B cell (primary cell): ENCODE measurements at regions not wholly inside any gene's neighbourhood (a gene's known extent, or its start where the extent isn't known, plus 50 kb on each side); places are given as distances from the start of the nearest gene placed in this dataset.

Experiments
- ATAC-seq: fragments of 200-7000 bp; cut with Tn5 transposase; one replicate; pipeline ENCODE4 v1.10.0; 2021; ENCODE audit warnings: low read depth, mild to moderate bottlenecking, moderate number of reproducible peaks, moderate library complexity
- CTCF ChIA-PET: fragments of 350-600 bp; sonication (Branson Sonifier 250); formaldehyde crosslinking; loops from one replicate; lab custom pipeline; 2021; ENCODE audit warnings: antibody characterized with exemption, inconsistent platforms; lab: Charles Lee
- POLR2A ChIA-PET: fragments of 350-600 bp; sonication (Branson Sonifier 250); formaldehyde crosslinking; loops from one replicate; lab custom pipeline; 2021; ENCODE audit warnings: antibody characterized with exemption; lab: Charles Lee
- DNase-seq: peaks from one replicate; pipeline ENCODE4 v3.0.0; 2013
- H2AFZ ChIP-seq: 2 replicates; pipeline ENCODE4 v1.6.1; 2012; ENCODE audit warnings: mild to moderate bottlenecking, low read depth, low read length; ENCODE audit not compliant: insufficient read depth, poor library complexity, severe bottlenecking
- H3K27ac ChIP-seq, 2 donors: 1 replicate in 1 of 2; 2 replicates in 1 of 2; pipeline ENCODE4 v1.5.1; 2012 to 2013; ENCODE audit warnings: low read length in 2 of 2, mild to moderate bottlenecking in 2 of 2, moderate library complexity in 1 of 2
- H3K27me3 ChIP-seq, 4 experiments: fragments of 200-600 bp in 1 of 4; sonication (generic) in 1 of 4; replicated peaks in 1 of 4; 1 replicate in 2 of 4; 2 replicates in 2 of 4; pipeline versions ENCODE4 v1.6.1 to v1.7.0; 2013 to 2016; ENCODE audit warnings: low read length in 3 of 4, mild to moderate bottlenecking in 2 of 4, mixed read lengths in 1 of 4, moderate library complexity in 1 of 4; ENCODE audit not compliant: insufficient read depth in 4 of 4, control insufficient read depth in 3 of 4; ENCODE audit errors: control extremely low read depth in 1 of 4
- H3K36me3 ChIP-seq, 2 experiments: replicated peaks in 1 of 2; 1 replicate in 1 of 2; 2 replicates in 1 of 2; pipeline versions ENCODE4 v1.6.1 to v1.7.1; 2013; ENCODE audit warnings: low read length in 1 of 2; ENCODE audit not compliant: insufficient read depth in 2 of 2, control insufficient read depth in 1 of 2; ENCODE audit errors: control extremely low read depth in 1 of 2, extremely low read depth in 1 of 2
- H3K4me1 ChIP-seq, 2 donors: fragments of 200-600 bp in 1 of 2; sonication (generic) in 1 of 2; 1 replicate in 1 of 2; 2 replicates in 1 of 2; pipeline versions ENCODE4 v1.5.1 to v1.6.1; 2013 to 2017; ENCODE audit warnings: low read length in 2 of 2; ENCODE audit not compliant: control insufficient read depth in 2 of 2, insufficient read depth in 2 of 2
- H3K4me2 ChIP-seq: replicated peaks from 2 replicates; pipeline ENCODE3; 2012; ENCODE audit warnings: mild to moderate bottlenecking, low read depth, low read length; ENCODE audit not compliant: poor library complexity, severe bottlenecking
- H3K4me3 ChIP-seq, 5 experiments: fragments of 200-600 bp in 1 of 5; sonication (generic) in 1 of 5; 1 replicate in 3 of 5; 2 replicates in 2 of 5; pipeline versions ENCODE4 v1.5.1 to v1.7.0; 2011 to 2016; ENCODE audit warnings: low read length in 4 of 5, mild to moderate bottlenecking in 4 of 5, low read depth in 2 of 5, control low read depth in 1 of 5, moderate library complexity in 1 of 5; ENCODE audit not compliant: insufficient read depth in 1 of 5; ENCODE audit errors: control extremely low read depth in 1 of 5, extremely low read depth in 1 of 5
- H3K79me2 ChIP-seq: fragments of 200-600 bp; sonication (generic); one replicate; pipeline ENCODE4 v1.6.0; 2016; ENCODE audit warnings: low read length; ENCODE audit not compliant: control insufficient read depth, insufficient read depth
- H3K9ac ChIP-seq: fragments of 200-600 bp; sonication (generic); 2 replicates; pipeline ENCODE4 v1.6.1; 2017; ENCODE audit warnings: mild to moderate bottlenecking, low read length, moderate library complexity
- H3K9me3 ChIP-seq, 3 donors: one replicate each; pipeline versions ENCODE4 v1.6.1 to v1.7.1; 2013; ENCODE audit warnings: low read length in 2 of 3; ENCODE audit not compliant: control insufficient read depth in 2 of 3, insufficient read depth in 1 of 3; ENCODE audit errors: control extremely low read depth in 1 of 3
- H4K20me1 ChIP-seq: 2 replicates; pipeline ENCODE4 v1.6.0; 2012; ENCODE audit warnings: mild to moderate bottlenecking, low read length; ENCODE audit not compliant: insufficient read depth, control insufficient read depth, poor library complexity, severe bottlenecking
- H3K27ac Mint-ChIP-seq: one replicate; pipeline ENCODE4 v1.8.0; 2021; ENCODE audit warnings: mixed read lengths
- H3K27me3 Mint-ChIP-seq: one replicate; pipeline ENCODE4 v1.8.0; 2021; ENCODE audit warnings: mixed read lengths
- H3K4me1 Mint-ChIP-seq: one replicate; pipeline ENCODE4 v1.8.0; 2021; ENCODE audit warnings: mixed read lengths
- H3K4me3 Mint-ChIP-seq: one replicate; pipeline ENCODE4 v1.8.0; 2021; ENCODE audit warnings: mixed read lengths
- H3K9me3 Mint-ChIP-seq: one replicate; pipeline ENCODE4 v1.8.0; 2022; ENCODE audit warnings: mixed read lengths; ENCODE audit not compliant: insufficient read depth
- CTCF ChIP-seq: fragments of 200-600 bp; IDR thresholded peaks from one replicate; pipeline ENCODE4 v1.8.0; 2022; ENCODE audit warnings: antibody characterized with exemption, mild to moderate bottlenecking
- EZH2 ChIP-seq: IDR thresholded peaks from 2 replicates; pipeline ENCODE4 v1.6.1; 2012; ENCODE audit warnings: borderline replicate concordance, low read depth, mild to moderate bottlenecking, moderate library complexity, low read length; ENCODE audit not compliant: insufficient read depth, poor library complexity, severe bottlenecking
- WGBS: methylation state at CpG from one replicate; pipeline ENCODE4 v1.1.5; 2013; ENCODE audit warnings: missing lambda C conversion rate; ENCODE audit not compliant: insufficient coverage; 5-methylcytosine and 5-hydroxymethylcytosine counted together
- intact Hi-C: fragments of 100-400 bp; cut with micrococcal nuclease; formaldehyde crosslinking; loops from one replicate; pipeline ENCODE4 v1.10.0; 2022

- TF ChIP-seq EZH2 = no peak
- TF ChIP-seq CTCF = no peak
- no CpG with 5 or more reads among the region's 1 CpG for WGBS
- intact Hi-C loops = no loop called here
- Histone ChIP-seq H3K9ac (no peak overlapping the region), H3K79me2 (no peaks in the 10 kb centered on the region), H3K27me3 (no peaks in the 10 kb centered on the region), H3K36me3 (no peaks in the 10 kb centered on the region), H2AFZ (no peak overlapping the region), H3K27ac (no peak overlapping the region), H3K9me3 (peaks cover under 1 to 6% (median 3%) of the 10 kb centered on the region in 3 donors), H3K4me2 (no peak overlapping the region), H4K20me1 (no peaks in the 10 kb centered on the region), H3K4me3 (no peak overlapping the region), H3K4me1 (no peaks in the 10 kb centered on the region)
- H3K9me3 Mint-ChIP-seq = no peaks in the 10 kb centered on the region
- no peak overlapping the region for H3K27ac Mint-ChIP-seq
- ChIA-PET POLR2A (no interaction called here), CTCF (no interaction called here)
- no peaks in the 10 kb centered on the region for H3K27me3 Mint-ChIP-seq
- no peak overlapping the region for H3K4me3 Mint-ChIP-seq
- ATAC-seq = no peak
- no peaks in the 10 kb centered on the region for H3K4me1 Mint-ChIP-seq
- no peak for DNase-seq
Measured at GRCh38 chr21:26388731-26389231, 184.3 kb downstream of the CYYR1 start.

GRCh38 chr21:26385721-26386120, 187.4 kb downstream of the CYYR1 start:
- DNase-seq (no peak), ATAC-seq (no peak)
- no CpG with 5 or more reads among the region's 3 CpGs for WGBS
- Histone ChIP-seq H3K4me1 (no peaks in the 10 kb centered on the region), H3K4me3 (no peak overlapping the region), H4K20me1 (no peaks in the 10 kb centered on the region), H3K9me3 (peaks cover 3 to 6% (median 3%) of the 10 kb centered on the region in 3 donors), H3K27me3 (no peaks in the 10 kb centered on the region), H3K9ac (no peak overlapping the region), H3K36me3 (no peaks in the 10 kb centered on the region), H2AFZ (no peak overlapping the region), H3K27ac (no peak overlapping the region), H3K4me2 (no peak overlapping the region), H3K79me2 (no peaks in the 10 kb centered on the region)
- Mint-ChIP-seq H3K9me3 (no peaks in the 10 kb centered on the region), H3K27me3 (no peaks in the 10 kb centered on the region), H3K4me3 (no peak overlapping the region), H3K27ac (no peak overlapping the region), H3K4me1 (no peaks in the 10 kb centered on the region)
- ChIA-PET POLR2A (no interaction called here), CTCF (no interaction called here)
- intact Hi-C loops = no loop called here
- TF ChIP-seq EZH2 (no peak), CTCF (no peak)
